ENCODE measurements at regions not wholly inside any gene's neighbourhood (a gene's known extent, or its start where the extent isn't known, plus 50 kb on each side); places are given as distances from the start of the nearest gene placed in this dataset.

GRCh38 chr5:45179686-45180085, 370.9 kb downstream of the MRPS30 start:
- H3K9me3 ChIP-seq (replicated peaks in 1 of 2; ENCODE audit: control insufficient read depth in 1 of 2, insufficient read depth in 1 of 2, low read length in 2 of 2) = peaks cover 5% of the 10 kb centered on the region in 2 donors
- H3K36me3 ChIP-seq (replicated peaks in 1 of 2; ENCODE audit: control insufficient read depth in 1 of 2, insufficient read depth in 2 of 2, low read length in 2 of 2) = no peaks in the 10 kb centered on the region
- no peaks in the 10 kb centered on the region for H4K20me1 ChIP-seq (ENCODE audit: insufficient read depth, low read length)
- H3K4me1 Mint-ChIP-seq = no peaks in the 10 kb centered on the region
- no peak for DNase-seq
- no peak overlapping the region for H3K4me3 ChIP-seq (replicated peaks in 1 of 3; ENCODE audit: low read depth in 2 of 3, low read length in 3 of 3)
- H2AFZ ChIP-seq (ENCODE audit: insufficient read depth, low read depth, low read length, poor library complexity, severe bottlenecking) = no peak overlapping the region
- H3K27me3 Mint-ChIP-seq (ENCODE audit: low read depth in 3 of 3) = no peaks in the 10 kb centered on the region
- H3K27ac ChIP-seq (ENCODE audit: low read depth in 1 of 2, low read length in 2 of 2) = no peak overlapping the region
- H3K27me3 ChIP-seq (ENCODE audit: control insufficient read depth in 2 of 2, insufficient read depth in 2 of 2, low read length in 2 of 2) = no peaks in the 10 kb centered on the region
- H3K4me1 ChIP-seq (ENCODE audit: control insufficient read depth in 1 of 2, insufficient read depth in 2 of 2, low read length in 2 of 2) = no peaks in the 10 kb centered on the region
- no peak overlapping the region for H3K27ac Mint-ChIP-seq
- H3K4me2 ChIP-seq (replicated peaks; ENCODE audit: extremely low read depth, low read length, poor library complexity, severe bottlenecking) = no peak overlapping the region
- peaks cover 2 to 7% (median 3%) of the 10 kb centered on the region in 7 donors for H3K9me3 Mint-ChIP-seq
- no peak overlapping the region for H3K9ac ChIP-seq (ENCODE audit: insufficient read depth, low read length, poor library complexity, severe bottlenecking)
- TF ChIP-seq CTCF (IDR thresholded peaks at IDR 0.05) = no peak
- no peaks in the 10 kb centered on the region for H3K79me2 ChIP-seq (ENCODE audit: insufficient read depth, low read length)
- no peak overlapping the region for H3K4me3 Mint-ChIP-seq
- intact Hi-C loops (cut with micrococcal nuclease) = no loop called here
- no peaks in the 10 kb centered on the region for H3K36me3 Mint-ChIP-seq

- no peaks in the 10 kb centered on the region for H4K20me1 ChIP-seq (ENCODE audit: insufficient read depth, low read length)
- no peak for TF ChIP-seq CTCF (IDR thresholded peaks at IDR 0.05)
- H3K4me1 Mint-ChIP-seq = no peaks in the 10 kb centered on the region
- no peak overlapping the region for H3K4me3 Mint-ChIP-seq
- no peaks in the 10 kb centered on the region for H3K9me3 ChIP-seq (replicated peaks in 1 of 2; ENCODE audit: control insufficient read depth in 1 of 2, insufficient read depth in 1 of 2, low read length in 2 of 2)
- H3K4me3 ChIP-seq (replicated peaks in 1 of 3; ENCODE audit: low read depth in 2 of 3, low read length in 3 of 3) = no peak overlapping the region
- H3K27me3 ChIP-seq (ENCODE audit: control insufficient read depth in 2 of 2, insufficient read depth in 2 of 2, low read length in 2 of 2) = no peaks in the 10 kb centered on the region
- no peak overlapping the region for H3K9ac ChIP-seq (ENCODE audit: insufficient read depth, low read length, poor library complexity, severe bottlenecking)
- no peaks in the 10 kb centered on the region for H3K4me1 ChIP-seq (ENCODE audit: control insufficient read depth in 1 of 2, insufficient read depth in 2 of 2, low read length in 2 of 2)
- no peak overlapping the region for H2AFZ ChIP-seq (ENCODE audit: insufficient read depth, low read depth, low read length, poor library complexity, severe bottlenecking)
- no peaks in the 10 kb centered on the region for H3K27me3 Mint-ChIP-seq (ENCODE audit: low read depth in 3 of 3)
- intact Hi-C loops (cut with micrococcal nuclease) = no loop called here
- no peak overlapping the region for H3K4me2 ChIP-seq (replicated peaks; ENCODE audit: extremely low read depth, low read length, poor library complexity, severe bottlenecking)
- peaks cover 0 to 4% (median 1%) of the 10 kb centered on the region in 7 donors for H3K9me3 Mint-ChIP-seq
- no peaks in the 10 kb centered on the region for H3K36me3 ChIP-seq (replicated peaks in 1 of 2; ENCODE audit: control insufficient read depth in 1 of 2, insufficient read depth in 2 of 2, low read length in 2 of 2)
- H3K27ac ChIP-seq (ENCODE audit: low read depth in 1 of 2, low read length in 2 of 2) = no peak overlapping the region
- no peak for DNase-seq
- no peaks in the 10 kb centered on the region for H3K79me2 ChIP-seq (ENCODE audit: insufficient read depth, low read length)
- H3K36me3 Mint-ChIP-seq = no peaks in the 10 kb centered on the region
- no peak overlapping the region for H3K27ac Mint-ChIP-seq
Observed at GRCh38 chr5:45189042-45189441, 380.3 kb downstream of the MRPS30 start.
